ENCODE measurements at regions not wholly inside any gene's neighbourhood (a gene's known extent, or its start where the extent isn't known, plus 50 kb on each side); places are given as distances from the start of the nearest gene placed in this dataset.

DNA sequence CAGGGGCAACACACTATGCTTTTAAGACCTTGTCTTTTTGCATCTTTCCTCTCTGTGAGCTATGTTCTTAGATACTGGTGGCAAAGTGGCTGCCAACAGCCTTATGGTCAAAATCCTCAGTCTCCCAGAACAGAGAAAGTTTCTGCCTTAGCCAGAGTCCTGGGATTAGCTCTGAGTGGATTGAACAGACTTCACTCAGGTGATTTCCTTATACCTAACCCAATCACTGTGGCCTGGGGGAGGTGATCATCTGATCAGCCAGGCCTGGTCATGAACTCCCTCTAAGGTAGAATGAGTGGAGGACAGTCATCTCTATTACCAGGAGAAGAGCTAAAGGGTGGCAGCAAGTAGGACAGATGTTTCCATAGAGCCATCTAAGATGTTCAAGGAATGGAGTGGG, 218.5 kb upstream of the E2F8 start:
- TF ChIP-seq, protein P1, sequence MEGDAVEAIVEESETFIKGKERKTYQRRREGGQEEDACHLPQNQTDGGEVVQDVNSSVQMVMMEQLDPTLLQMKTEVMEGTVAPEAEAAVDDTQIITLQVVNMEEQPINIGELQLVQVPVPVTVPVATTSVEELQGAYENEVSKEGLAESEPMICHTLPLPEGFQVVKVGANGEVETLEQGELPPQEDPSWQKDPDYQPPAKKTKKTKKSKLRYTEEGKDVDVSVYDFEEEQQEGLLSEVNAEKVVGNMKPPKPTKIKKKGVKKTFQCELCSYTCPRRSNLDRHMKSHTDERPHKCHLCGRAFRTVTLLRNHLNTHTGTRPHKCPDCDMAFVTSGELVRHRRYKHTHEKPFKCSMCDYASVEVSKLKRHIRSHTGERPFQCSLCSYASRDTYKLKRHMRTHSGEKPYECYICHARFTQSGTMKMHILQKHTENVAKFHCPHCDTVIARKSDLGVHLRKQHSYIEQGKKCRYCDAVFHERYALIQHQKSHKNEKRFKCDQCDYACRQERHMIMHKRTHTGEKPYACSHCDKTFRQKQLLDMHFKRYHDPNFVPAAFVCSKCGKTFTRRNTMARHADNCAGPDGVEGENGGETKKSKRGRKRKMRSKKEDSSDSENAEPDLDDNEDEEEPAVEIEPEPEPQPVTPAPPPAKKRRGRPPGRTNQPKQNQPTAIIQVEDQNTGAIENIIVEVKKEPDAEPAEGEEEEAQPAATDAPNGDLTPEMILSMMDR (IDR thresholded peaks at IDR 0.05): no peak
- no peak for TF ChIP-seq POLR2A (IDR thresholded peaks at IDR 0.05)
